Amniotic stem cell (primary cell): ENCODE measurements at regions not wholly inside any gene's neighbourhood (a gene's known extent, or its start where the extent isn't known, plus 50 kb on each side); places are given as distances from the start of the nearest gene placed in this dataset.
"Not testable (repeated sequence)": the region's sequence is repeated elsewhere in the genome, so short reads cannot be mapped to it uniquely, and the experiment has no call there.

Experiments
- DNase-seq: peaks from one replicate; lab custom pipeline; 2025; lab: John Stamatoyannopoulos, UW

DNA sequence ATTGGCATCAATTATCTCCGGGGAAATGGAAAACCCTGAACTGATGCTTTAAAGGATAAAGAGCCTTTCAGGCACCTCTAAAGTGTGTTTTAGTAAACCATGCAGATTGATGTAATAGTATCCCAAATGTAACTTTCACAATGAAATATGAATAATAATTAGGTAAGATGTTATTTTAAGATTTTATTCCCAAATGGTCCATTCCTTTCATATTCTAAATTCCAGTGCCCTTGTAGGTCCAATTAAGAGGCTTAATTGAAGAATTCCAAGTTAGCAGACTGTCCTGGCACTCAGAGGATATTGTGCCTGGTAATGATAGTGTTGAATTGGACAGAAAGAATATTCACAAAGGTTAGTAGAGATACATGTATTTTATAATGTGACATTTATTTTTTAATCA lies 352.5 kb upstream of the NUDT12 start:
- no peak for DNase-seq

GRCh38 chr5:103910786-103911185 lies 348.2 kb upstream of the NUDT12 start:
- DNase-seq, result no peak

DNA sequence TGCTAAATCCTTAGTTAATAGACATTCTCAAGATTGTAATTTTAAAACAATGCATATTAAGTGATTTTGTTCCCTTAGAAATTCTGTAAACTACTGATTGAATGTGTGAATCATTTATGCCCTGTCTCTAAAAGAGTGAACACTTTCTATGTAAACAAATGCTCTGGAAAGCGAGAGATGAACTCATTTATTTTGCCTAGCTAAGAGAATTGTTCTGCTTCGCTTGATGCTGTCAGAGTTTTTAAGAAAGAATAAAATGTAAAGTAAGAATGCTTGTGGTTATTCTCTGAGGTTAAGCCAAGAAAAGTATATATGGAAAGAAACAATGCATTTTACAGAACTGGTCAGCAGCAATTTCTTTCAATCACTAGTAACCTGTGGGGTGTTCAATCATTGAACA lies 347.4 kb upstream of the NUDT12 start:
- no peak for DNase-seq

GRCh38 chr5:103909391-103909790 lies 346.8 kb upstream of the NUDT12 start:
- DNase-seq, result no peak

GRCh38 chr5:103908336-103909080 lies 345.9 kb upstream of the NUDT12 start:
- DNase-seq, result no peak

- DNase-seq, result no peak
Measured at GRCh38 chr5:103907001-103907400, 344.4 kb upstream of the NUDT12 start.

GRCh38 chr5:103904651-103905050 lies 342.1 kb upstream of the NUDT12 start:
- no peak for DNase-seq

DNA sequence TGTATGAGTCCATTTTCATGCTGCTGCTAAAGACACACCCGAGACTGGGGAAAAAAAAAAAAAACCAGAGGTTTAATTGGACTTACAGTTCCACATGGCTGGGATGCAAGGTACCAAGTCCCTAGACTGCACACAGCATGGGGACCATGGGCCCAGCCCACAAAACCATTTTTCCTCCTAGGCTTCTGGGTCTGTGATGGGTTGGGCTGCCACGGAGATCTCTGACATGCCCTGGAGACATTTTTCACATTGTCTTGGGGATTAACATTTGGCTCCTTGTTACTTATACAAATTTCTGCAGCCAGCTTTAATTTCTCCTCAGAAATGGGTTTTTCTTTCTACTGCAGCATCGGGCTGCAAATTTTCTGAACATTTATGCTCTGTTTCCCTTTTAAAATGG lies 340.3 kb upstream of the NUDT12 start:
- DNase-seq, result no peak

- no peak for DNase-seq
Measured at GRCh38 chr5:103901885-103902284, 339.3 kb upstream of the NUDT12 start.

DNA sequence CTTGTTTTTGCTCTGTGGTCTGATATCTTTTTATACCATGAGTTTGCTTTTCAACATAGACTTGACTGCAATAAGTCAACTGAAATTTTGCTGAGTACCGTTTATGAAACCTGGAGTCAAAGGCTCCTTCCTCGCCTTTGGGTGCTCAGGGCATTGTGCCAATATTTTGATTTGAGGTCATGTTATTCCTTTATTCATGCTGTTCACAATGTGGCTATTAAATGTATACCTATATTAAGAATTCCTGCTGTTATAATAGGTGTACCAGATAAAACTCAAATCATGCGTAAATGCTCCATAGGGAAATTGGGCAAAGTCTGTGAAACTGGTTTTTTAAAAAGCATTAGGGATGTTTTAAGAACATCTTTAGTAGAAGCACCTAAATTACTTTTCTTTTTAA lies 334.0 kb upstream of the NUDT12 start:
- DNase-seq, result no peak

DNA sequence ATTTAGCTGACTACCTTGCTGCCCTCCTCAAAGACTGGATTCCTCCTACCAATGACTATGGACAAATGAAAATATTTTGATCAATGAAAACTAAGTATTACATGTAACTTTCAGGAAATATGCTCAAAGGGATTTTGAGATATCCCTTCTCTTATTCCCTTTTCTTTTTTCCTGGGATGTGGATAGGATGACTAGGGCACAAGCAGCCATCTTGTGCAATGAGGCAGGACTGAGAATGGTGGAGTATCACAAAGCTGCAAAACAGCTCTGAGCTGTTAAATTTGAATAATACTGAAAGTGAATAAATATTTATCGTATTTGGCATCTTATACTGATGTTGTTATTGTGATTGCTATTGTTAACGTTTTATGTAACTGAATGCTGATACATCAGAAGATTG lies 333.1 kb upstream of the NUDT12 start:
- no peak for DNase-seq

DNA sequence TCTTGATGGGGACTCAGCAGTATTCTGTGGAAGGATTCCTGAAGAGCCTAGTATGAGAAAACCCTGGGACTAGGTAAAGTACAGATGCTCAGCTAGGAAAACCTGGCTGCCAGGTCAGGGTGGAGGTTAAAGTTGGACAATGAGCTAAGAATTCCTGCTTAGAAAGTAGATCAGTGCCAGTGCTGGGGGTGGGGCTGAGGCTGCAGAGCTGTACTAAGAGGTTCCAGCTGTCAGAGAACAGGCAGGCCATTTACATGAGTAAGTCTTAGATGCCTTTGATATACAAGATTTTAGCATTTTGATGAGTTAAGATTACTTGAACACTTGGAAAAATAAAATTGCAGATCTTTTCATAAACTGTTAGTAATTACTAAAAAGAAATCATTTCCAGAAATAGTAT lies 332.3 kb upstream of the NUDT12 start:
- no peak for DNase-seq

GRCh38 chr5:103891151-103891550 lies 328.6 kb upstream of the NUDT12 start:
- no peak for DNase-seq

DNA sequence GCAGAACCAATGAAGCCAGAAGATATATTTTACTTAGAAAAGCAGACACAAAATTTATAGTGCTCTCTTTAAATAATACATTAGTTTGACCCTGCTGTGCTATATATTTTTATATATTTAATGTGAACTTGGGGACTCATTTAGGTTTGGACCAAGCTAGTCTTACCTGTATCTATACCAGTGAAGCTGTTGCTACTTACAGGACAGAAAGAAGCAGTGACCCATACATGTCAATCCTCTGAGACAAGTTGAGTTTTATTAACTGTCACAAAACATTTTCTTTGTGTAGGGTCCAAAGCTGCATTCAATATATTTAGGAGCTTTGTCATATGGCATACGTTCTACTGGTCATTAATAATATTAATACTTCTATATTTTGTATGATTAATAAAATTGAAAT lies 327.7 kb upstream of the NUDT12 start:
- DNase-seq, result no peak

GRCh38 chr5:103889500-103890209 lies 327.1 kb upstream of the NUDT12 start:
- DNase-seq, result no peak

DNA sequence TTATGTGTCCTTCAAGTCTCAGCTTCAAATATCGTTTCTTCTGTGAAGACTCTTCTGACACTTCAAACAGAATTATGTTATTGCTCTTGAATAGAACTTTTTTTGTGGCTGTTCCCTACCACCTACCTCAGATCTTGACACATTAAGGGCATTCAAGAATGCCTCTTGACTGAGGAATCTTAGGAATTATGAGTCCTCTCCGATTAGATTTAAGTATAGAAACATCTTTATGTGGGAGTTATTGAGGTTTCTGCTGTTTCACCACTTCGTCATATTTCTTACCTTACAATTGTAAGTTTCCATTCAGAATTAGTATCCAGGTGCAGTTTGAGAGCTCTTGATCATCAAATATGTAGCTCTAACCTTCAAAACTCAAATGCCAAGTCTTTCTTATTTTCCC lies 324.2 kb upstream of the NUDT12 start:
- DNase-seq, result no peak

DNA sequence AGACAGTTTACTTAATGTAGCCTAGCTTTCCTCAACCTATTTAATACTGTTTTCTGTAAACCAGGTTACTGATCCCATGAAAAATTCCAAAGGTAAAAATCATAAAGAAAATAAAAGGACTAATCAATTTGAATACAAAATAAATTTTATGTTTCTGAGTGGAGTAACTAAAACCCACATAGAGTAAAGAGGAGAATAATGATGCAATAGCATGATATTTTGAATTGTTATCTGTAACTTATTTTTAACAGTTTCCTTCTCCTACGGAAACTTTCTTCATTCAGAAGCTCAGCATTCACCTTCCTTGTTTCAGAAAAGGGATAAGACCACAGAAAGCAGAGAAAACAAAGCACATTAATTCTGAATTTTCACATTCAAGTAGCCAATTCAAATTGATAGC lies 320.6 kb upstream of the NUDT12 start:
- no peak for DNase-seq

GRCh38 chr5:103881560-103881959 lies 319.0 kb upstream of the NUDT12 start:
- no peak for DNase-seq

DNA sequence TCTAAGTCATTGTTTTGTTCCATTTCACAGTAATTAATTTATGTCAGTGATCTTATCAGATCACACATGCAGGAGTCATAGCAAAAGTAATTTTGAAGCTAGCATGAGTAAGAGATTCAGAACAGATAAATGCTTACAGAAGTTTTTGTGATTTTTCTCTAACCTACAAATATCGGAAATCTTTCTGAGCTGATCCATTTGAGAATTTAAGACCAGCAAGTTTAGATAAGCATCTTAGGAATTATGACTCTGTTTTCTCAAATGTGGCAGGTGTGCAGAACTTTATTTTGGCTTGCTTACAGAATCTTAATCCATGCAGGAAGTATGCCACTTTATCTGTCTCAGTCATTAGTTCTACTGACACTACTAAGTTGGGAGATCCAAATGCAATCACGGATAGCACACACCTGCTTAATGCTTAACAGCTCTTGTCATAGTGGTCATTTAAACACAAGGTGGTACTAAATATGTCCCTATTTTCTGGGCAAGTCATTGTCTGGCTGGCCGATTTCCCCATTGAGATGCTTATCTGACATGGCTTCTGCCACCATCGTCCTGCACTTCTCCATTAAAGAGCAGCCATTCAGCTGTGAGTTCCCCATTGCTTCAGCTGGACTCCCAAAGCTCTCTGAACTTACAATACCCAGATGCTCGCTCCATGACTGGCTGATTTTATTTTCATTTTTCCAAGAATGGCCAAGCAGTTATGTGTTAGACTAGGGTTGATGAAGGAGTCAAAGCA lies 305.4 kb upstream of the NUDT12 start:
- DNase-seq, result no peak

DNA sequence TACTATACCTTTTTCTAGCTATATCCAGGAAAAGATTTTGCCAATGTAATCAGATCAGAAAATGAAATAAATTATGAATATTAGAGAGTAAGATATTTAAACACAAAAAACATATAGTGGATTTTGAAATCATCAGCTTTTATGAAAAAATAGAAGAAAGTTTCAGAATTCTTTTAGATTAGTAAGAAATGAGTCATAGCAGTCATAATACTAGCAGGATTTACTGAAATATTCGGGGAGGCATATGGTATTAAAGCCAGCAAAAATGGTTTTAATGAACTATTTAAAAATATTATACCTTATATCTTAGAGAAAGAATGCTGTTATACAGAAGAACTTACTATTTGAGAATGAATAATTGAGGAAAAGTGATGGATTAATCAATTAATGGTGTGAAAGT lies 303.6 kb upstream of the NUDT12 start:
- DNase-seq, result no peak

GRCh38 chr5:103862398-103862797 lies 299.8 kb upstream of the NUDT12 start:
- no peak for DNase-seq

DNA sequence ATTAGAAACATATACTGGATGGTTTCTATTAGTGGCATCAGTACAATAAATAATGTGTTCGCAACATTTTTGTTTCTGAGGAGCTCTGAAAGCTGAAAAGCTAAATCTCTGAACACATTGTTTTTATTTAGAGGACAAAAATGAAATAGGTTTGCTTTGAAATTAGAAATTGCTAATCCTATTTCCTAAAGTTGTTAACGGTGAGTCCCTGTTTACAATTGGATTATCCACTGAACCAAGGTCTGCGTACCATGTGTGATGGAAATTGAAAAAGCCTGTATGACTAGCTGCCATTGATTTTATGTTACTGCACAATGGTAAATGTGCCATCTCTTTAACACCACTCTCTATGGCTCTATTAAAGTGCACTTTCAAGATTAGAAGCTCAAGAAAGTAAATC lies 297.7 kb upstream of the NUDT12 start:
- no peak for DNase-seq

- DNase-seq, result not testable (repeated sequence)
Measured at GRCh38 chr5:103858367-103858766, 295.8 kb upstream of the NUDT12 start.
